IPS-NIHi11 (cell line): ENCODE measurements at regions not wholly inside any gene's neighbourhood (a gene's known extent, or its start where the extent isn't known, plus 50 kb on each side); places are given as distances from the start of the nearest gene placed in this dataset.
A peak's percentile ranks its signal among the peaks of the same experiment; 100 is the strongest.

Experiments used
- DNase-seq: peaks from one replicate; pipeline ENCODE4 v3.0.0; 2012; ENCODE audit warnings: mixed read lengths, low spot score

DNA sequence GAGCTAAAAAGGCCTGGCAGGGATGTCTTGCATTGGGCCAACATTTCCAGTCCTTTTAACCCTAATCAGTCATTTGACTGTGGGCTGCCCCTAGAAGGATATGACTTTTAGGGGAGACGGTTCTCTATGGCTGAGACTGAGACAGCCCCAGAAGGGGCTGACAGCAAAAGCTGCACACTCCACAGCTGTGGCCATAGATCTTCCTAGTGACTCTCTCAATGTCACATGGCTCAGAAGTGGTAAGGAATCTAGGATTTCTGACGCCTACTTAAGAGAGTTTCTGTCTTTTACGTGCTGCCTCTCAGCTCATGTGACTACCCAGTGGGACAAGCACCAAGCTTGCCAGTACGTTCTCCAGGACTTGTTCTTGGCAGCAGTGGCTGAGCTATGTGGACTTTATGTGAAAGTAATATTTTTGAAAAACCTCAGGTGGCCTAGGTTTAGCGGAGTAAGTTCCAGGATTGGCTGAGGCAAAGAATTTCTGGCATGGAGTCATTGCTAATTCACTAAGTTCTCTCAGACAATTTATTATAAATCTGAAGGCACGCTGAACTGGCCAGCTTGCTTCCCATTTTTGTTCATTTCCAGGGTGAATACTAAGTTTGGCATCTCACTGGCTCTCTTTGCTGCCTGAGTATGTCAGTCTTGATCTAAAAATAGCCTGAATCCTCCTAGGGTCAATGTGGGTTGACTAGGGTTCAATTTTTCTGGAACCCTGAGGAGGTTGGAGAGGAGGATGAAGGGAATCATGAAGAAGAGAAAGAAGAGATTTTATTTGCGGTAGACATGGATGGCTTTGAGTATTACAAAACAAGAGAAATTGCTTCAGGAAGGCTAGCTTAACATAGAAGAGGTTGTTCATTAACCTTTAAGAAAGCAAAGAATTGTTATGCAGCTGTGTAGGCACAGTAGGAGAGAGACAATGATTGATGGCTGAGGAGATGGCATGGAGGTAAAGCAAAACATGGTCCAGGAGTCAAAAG is 271.8 kb downstream of the AEBP2 start:
- no peak for DNase-seq

DNA sequence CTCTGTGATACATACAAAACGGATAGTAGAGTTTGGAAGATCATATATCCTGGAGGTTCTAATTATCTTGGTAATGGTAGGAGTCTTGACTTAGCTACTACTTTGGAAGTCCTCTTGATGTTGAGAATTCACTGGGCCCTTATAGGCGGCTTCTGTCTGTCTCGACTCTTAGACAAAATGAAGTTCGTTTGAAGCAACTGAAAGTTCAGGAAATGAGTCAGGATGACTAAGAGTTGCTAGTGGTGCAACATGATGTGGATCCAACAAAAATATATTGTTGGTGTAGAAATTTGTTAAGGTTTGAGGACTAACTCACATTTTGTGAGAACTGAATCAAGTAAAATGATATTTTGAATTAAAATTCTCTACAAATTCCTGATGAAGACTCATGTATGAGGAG is 272.7 kb downstream of the AEBP2 start:
- no peak for DNase-seq

DNA sequence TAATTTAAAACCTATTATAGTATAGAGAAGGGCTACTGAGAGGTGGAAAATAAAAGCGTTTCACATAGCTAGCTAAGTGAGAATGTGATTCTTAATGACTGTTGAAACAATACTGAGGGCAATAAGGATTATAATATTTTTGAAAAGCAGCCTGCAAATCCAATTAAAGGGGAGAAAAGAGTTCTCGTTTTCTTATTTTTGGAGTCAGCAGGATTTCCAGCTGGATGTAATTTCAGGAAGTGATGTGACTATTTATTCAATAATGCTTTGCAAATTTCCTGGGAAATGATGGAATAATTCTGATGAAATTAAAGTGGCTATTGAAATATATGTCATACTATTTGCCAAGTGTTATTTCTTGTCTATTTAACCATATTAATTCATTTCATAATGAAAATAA is 279.1 kb downstream of the AEBP2 start:
- DNase-seq, result no peak

DNA sequence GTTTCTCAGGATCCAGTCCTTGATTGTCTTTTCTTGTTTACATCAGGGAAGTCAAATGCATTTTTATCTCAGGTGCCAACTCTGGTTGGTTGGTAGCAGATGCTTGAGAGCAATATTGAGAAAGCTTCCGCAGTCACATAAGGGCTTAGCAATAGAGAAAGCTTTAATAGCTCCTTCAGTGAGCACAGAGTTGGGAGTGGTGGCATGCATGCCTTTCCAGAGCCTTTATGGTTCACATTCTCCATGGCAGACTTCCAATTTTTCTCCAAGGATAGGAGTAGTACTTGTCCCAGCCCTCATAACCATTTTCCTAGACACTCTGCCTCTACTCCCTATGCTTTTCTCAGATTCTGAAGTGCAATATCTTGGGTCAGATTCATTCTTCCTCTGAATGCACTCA is 280.4 kb downstream of the AEBP2 start:
- no peak for DNase-seq

DNA sequence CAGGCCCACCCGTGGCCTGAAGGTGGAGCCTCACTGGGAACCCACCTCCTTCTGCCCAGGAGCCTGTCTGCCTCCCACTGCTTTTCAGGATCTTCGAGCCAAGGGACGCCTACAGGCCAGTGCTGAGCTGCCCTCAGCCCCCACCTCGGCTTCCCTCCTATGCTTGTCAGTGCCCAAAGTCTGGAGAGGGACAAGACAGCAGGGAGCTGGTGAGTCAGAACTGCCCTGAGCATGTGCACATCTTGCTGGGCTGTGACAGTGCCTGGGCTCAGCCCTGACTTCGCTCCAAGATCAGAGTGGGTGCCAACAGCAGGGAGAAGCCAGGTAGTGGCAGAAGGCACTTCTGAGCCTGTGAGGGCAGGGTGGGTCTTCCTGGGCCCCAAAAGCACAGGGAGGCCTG is 286.8 kb downstream of the AEBP2 start:
- DNase-seq, result no peak

DNA sequence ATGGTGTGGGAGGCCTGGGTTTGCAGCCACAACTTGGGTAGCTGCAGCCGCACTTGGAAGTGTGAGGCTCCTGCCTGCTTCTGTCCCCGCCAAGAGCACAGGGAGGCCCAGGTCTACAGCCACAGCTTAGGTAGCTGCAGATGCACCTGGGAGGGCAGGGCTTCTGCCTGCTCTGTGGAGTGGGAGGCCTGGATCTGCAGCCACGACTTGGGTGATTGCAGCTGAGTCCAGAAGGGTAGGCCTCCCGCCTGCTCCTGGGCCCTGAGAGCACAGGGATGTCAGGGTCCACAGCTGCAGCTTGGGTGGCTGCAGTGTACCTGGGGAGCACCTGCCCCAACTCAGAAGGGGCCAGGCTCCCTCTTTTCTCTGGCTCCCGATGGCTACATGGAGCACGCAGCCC is 287.3 kb downstream of the AEBP2 start:
- DNase-seq, result no peak

DNA sequence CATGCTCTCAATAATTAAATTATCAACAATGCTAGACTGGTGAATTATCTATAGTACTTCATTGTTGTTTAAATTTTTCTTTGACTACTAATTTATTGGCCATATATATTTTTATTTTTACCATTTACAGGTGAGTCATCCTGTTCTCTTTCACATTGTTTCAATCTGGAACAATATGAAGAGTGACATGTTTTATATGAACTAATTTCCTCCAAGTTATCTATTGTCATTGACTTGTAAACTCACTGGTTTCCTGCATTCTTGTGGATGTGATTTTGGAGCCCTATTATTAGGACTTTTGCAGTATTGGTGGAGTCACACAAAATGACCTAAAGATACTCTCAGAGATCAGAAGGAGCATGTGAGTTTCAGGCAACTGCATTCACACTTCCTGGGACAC is 297.7 kb downstream of the AEBP2 start:
- no peak for DNase-seq

DNA sequence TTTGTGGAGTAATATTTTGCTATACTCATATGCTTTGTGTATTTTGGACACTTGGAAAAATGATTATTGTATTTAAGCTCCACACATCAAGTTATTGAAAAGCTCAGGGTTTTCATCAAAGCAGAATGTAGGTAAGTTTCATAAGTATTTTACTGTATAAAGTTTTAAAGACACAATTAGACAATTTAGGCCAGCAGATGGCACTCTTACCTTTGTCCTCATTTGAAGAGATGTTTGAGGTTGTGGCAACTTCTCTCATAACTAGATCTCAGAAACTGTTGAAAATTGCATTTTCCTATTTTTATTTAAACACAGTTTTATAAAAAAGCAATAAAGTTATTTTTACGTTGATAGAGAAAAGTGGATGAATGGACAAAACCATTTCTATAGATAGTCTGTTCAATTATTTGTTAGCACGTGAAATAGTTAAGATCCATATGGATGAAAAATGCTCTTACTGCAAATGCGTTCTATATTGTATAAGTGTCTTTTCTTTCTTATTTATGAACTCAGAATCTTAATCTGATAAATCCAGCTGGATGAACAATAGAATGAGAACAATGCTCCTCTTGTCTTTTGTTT is 300.0 kb downstream of the AEBP2 start:
- peak; percentile 45 for DNase-seq

DNA sequence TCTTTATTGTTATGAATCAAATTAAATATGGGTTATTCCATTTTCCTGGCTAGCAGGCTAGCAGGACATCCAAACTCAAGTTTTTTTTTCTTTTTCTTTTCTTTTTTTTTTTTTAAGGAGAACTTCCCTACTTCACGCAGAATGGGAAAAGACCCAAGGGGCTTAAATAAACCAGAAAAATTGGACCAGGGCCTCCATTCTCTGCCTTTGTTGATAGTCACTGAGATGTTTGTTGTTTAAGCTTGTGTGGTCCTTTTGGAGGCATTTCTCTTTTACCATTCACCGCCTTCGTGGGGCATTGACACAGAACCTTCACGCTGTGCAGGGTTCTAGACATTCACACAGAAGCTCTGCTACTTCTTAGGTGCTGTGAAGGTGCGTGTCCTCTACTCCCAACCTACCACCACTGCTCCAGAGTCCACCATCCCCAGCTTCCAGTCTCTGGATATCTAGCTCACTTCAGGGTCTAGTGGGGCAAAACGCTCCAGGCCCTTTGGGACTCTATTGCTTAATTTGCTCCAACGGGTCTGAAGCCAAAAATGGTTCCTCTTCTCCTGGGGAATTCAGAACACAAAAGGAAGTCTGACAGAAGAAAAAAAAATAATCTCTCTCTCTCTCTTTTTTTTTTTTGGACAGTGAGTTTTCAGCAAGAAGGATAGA is 301.3 kb downstream of the AEBP2 start:
- DNase-seq, result no peak

DNA sequence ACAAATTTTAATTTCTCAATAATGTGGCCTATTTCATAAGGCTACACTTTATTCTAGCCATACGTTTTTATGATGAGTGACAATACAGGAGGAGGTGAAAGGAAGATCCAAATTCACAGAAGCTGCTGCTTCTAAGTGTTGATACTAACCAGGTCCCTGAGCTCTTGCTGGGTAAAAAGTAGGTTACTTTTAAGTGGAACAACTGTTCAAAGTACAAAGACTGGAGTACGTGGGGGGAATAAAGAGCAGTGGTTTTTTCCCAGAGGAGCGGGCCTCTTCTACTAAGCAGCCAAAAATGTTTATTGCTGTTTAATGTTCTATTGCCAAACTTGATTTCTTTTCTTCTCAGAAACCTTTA is 301.8 kb downstream of the AEBP2 start:
- no peak for DNase-seq

DNA sequence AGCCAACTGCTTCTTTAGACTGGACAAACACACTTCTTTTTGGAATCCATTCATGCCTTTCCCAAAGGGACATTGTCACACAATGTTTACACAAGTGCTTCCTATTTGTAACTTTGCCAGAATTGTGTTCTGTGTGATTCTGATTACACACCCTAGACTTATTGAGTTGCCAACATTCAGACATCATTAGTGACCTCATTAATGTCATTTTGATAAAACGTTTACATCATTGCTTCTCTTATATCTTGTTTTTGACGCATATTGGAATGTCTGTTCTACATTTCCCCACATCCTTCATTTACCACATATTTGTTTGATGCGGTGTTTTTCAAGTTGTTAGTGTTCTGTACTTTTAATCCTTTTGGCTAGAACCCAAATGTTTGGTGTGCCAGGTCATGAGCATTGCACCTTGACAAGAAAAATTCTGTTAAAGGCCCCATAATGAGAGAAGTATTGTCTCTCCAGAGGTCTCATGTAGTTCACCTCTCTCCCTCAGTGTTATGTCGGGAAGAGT is 305.5 kb downstream of the AEBP2 start:
- DNase-seq, result no peak

DNA sequence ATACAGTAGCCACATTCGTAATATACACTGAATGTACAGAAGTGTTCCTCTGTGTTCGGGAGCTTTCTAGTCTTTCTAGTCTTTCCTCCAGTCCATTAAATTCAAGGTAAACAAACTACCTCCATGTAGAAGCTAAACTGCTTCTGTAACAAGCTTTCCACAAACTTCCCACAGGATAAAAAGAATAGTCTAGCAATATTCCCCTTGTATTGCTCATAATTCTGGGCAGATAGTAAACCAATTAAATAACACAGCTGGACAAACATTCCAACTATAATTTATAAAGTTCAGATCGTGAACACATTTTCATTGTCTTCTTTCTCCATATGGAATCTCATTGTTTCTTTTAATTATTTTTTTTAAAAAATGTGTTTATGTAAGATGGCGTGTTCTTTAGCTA is 307.2 kb downstream of the AEBP2 start:
- no peak for DNase-seq

DNA sequence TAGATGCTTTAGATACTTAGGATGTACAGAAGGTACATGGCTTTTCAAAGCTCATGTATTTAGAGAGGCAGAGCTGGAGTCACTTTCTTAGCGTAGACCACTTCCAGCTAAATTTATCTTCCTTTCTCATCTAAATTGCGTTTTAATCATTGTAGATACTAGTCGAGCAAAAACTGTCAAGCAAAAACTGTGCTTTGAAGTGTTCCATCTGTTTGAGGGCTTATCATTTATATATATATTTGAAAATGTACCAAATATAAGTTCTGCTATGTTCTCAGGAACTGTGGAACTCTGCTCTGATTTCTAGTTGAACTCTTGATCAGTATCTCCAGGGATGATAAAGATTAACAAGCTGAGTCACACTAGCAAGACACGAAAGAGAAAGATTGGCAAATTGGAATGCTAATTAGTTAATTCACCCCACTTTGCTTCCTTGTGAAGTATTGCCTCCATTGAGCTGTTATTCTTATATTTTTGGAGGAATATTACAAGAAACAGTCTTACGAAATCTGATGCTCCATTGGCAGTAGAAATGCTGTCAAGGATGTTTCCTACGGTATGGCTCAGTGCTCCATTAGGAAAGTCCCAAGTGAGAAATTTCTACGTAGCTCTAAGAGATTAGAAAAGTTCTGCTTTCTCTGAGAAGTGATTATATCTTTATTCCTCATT is 310.7 kb downstream of the AEBP2 start:
- no peak for DNase-seq

DNA sequence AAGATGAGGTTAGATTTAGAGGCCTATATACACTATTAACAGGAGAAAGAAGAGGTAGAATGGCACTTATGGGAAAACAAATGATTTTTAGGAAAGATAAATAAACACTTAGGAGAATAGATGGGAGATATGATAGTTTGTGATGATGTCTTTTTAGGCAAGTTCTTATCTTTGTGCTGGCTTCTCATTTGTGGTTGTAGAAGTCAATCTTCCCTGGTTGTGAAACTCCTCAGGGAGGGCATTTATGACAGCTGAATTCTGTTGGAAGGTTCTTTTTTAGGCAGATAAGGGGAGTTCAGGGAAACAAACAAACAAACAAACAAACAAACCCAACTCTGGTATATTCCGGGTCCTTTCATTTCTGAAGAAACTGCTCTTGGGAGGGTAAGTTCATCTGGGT is 311.8 kb downstream of the AEBP2 start:
- no peak for DNase-seq

DNA sequence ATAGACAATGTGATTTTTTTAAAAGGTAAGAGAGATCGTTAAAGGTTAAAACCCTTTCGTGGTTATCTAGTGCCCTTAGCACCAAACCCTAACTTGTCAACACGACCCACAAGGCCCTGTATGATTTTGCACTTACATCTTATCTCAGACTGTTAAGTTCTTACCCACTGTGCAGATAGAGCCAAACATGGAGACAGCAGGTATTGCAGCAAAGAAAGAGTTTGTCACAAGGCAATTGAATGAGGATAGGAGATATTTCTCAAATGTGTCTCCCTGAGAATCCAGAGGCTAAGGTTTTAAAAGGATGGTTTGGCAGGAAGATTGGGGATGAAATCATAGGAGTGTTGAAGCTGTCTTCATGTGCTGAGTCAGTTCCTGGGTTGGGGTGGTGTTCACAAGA is 313.4 kb downstream of the AEBP2 start:
- DNase-seq, result no peak

DNA sequence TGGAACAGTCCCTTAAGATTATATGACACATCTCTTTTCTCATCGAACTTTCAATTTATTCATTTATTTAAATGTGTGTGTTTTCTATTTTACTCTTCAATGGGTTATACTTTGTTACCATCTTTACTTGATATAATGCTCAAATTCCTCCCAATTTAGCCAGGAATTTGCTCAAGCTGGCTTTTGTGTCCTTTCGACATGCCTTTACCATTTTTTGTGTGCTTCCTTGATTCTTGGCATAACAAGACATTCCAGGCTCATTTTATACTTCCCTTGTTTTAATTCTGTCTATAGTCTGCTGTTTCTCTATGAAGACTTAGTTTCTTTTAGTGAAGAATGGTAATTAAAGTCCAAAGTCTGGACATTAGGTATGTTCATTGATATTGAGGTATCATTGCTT is 315.8 kb downstream of the AEBP2 start:
- no peak for DNase-seq

DNA sequence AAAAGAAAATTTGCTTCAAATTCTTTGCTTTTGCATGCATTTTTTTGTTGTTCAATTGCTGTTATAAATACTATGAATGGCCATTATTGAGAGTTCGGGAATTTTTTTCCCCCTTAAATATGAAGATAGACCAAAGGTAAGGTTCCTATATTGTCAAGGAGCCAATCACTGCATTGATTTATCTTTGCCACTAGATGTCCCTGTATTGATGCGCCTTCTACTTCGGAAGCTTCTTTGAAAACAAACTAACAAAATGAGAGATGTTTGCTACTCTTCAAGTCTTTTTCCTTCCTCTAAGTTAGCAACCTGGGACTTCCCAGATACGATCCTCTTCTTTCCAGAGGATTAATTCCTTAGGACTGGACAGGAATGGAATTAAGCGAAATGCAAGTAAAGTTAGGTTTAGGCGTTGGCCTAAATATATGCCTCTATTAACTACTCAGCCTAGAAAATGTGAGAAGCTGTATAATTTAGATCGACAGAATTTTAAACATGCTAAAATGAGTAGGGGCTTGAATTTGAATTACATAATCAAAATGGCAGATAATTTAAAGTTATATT is 318.1 kb downstream of the AEBP2 start:
- peak; percentile 24 for DNase-seq

DNA sequence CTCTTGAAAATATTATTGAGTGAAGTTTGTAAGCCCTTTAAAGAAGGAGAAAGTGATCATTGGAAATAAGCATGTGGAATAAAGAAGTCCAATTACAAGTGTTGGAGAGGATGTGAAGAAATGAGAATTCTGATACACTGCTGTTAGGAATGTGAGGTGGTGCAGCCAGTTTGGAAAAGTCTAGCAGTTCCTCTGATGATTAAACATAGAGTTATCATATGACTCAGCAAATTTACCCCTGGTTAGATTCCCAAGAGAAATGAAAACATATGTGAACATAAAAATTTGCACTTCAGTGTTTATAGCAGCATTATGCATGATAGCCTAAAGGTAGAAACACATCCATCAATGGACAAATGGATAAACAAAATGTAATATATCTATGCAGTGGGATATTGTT is 319.9 kb downstream of the AEBP2 start:
- DNase-seq, result no peak

DNA sequence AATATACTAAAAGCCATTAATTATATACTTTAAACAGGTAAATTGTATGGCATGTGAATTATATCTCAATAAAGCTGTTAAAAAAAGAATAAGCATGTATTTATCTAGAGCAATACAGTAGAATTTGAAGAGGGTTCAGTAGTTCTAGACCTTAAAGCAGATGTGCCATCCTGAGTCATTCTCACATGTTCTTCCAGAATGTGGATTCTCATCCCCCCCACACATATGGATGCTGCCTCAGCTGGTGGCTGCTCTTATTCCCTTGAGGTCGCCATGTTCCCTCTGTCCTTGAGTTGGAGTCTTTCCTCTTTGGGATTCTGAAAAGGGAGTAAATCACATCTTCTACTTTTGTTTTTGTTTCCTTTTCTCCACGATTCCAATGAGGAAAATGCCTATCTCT is 321.3 kb downstream of the AEBP2 start:
- DNase-seq, result no peak

DNA sequence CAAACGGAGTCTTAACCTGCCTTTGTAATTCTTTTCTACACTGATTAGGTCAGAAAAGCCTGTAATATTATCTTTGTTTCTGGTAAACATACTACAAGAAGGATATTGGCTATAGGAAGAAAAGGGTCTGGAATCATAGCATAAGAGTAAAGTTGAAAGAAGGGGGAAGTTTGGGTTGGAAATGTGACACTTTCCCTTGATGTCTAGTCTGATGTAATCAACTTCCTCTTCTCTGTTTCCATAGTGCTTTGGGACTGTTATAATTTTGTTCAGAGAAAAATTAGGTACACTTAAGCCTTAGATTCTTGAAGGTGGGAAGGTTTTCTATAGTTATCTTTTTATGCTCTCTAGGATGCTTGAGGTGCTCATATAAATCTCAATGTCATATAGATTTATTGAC is 322.2 kb downstream of the AEBP2 start:
- no peak for DNase-seq

DNA sequence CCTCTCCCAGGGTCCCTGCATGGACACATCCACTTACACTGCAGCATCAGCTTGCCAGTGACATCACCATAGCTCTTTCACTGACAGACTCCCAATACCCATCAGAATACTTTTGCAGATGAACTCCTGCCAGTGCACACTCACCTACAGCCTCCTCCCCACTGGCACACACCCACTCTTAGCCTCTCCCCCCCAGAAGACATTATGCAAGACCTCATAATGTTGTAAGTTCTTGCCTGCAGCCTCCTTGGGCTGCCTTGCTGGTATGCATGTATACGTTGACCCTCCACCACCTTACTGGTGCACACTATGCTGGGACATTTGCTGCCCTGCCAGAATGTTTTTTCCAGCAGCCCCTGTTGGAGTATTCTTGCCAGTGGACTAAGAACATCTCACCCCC is 324.2 kb downstream of the AEBP2 start:
- no peak for DNase-seq

DNA sequence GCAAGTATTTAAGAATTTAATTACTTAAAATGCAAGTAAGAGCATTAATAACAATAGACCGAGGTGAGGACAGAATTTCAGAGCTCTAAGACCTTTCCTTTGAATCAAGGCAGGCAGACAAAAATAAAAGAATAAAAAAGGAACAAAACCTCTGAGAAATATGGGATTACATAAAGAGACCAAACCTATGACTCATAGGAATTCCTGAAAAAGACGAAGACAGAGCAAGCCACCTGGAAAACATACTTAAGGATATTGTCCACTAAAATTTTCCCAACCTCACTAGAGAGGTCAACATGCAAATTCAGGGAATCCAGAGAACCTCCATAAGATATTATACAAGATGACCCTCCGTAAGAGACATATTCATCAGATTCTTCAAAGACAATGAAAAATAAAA is 325.1 kb downstream of the AEBP2 start:
- no peak for DNase-seq
